DND-41 (cell line): ENCODE measurements at regions not wholly inside any gene's neighbourhood (a gene's known extent, or its start where the extent isn't known, plus 50 kb on each side); places are given as distances from the start of the nearest gene placed in this dataset.

Experiments
- EZH2 ChIP-seq: IDR thresholded peaks from 3 replicates; pipeline ENCODE4 v1.6.1; 2012; ENCODE audit warnings: borderline replicate concordance, low read depth, mild to moderate bottlenecking, moderate library complexity, low read length, inconsistent platforms; ENCODE audit not compliant: severe bottlenecking
- TF ChIP-seq, protein P1 (sequence below): IDR thresholded peaks from 2 replicates; pipeline ENCODE4 v1.5.1; 2012; ENCODE audit warnings: borderline replicate concordance, low read length, moderate library complexity, mild to moderate bottlenecking; ENCODE audit not compliant: poor library complexity, severe bottlenecking; ENCODE audit errors: extremely low read depth

DNA sequence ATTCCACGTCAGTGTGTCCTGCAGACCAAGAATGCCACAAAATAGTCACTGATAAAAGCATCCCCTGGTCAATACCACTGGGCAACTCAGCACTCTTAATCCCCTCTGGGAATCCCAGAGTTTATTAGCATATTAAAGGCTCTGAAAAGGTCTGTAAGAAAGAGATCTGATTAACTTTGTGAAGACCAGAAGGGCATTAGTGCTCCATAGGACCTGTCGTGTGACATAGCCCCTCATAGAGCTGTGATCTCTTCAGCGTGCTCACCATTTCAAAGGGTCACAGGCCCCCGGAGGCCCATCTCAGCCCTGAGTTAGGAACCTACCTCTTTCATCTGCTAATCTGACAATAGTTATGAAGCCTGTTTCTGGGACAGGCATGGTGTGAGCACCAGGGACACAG is 299.2 kb downstream of the MN1 start:
- no peak for TF ChIP-seq EZH2
- TF ChIP-seq, protein P1, sequence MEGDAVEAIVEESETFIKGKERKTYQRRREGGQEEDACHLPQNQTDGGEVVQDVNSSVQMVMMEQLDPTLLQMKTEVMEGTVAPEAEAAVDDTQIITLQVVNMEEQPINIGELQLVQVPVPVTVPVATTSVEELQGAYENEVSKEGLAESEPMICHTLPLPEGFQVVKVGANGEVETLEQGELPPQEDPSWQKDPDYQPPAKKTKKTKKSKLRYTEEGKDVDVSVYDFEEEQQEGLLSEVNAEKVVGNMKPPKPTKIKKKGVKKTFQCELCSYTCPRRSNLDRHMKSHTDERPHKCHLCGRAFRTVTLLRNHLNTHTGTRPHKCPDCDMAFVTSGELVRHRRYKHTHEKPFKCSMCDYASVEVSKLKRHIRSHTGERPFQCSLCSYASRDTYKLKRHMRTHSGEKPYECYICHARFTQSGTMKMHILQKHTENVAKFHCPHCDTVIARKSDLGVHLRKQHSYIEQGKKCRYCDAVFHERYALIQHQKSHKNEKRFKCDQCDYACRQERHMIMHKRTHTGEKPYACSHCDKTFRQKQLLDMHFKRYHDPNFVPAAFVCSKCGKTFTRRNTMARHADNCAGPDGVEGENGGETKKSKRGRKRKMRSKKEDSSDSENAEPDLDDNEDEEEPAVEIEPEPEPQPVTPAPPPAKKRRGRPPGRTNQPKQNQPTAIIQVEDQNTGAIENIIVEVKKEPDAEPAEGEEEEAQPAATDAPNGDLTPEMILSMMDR, result no peak
